AG09309 (cell line): ENCODE measurements at regions not wholly inside any gene's neighbourhood (a gene's known extent, or its start where the extent isn't known, plus 50 kb on each side); places are given as distances from the start of the nearest gene placed in this dataset.

ENCODE experiments used
- DNase-seq: peaks from one replicate; pipeline ENCODE4 v3.0.0-alpha.2; 2010; ENCODE audit warnings: low read depth
- H3K4me3 ChIP-seq: 2 replicates; pipeline ENCODE4 v1.5.1; 2011; ENCODE audit warnings: mild to moderate bottlenecking, low read depth, low read length, moderate library complexity; ENCODE audit not compliant: control insufficient read depth
- CTCF ChIP-seq: IDR thresholded peaks from 2 replicates; pipeline ENCODE4 v1.5.1; 2011; ENCODE audit warnings: mild to moderate bottlenecking, low read depth, low read length, inconsistent platforms; ENCODE audit not compliant: insufficient read depth, control insufficient read depth; ENCODE audit errors: missing control alignments

- TF ChIP-seq CTCF: no peak
These were observed 95.9 kb upstream of the RUNX1 start for GRCh38 chr21:35144978-35145377.

GRCh38 chr21:35142036-35142815 lies 93.1 kb upstream of the RUNX1 start:
- no peak overlapping the region for H3K4me3 ChIP-seq
- DNase-seq: no peak
- TF ChIP-seq CTCF: no peak

More at GRCh38 chr21:35144978-35145377, 95.9 kb upstream of the RUNX1 start:
- H3K4me3 ChIP-seq: no peak overlapping the region
- no peak for DNase-seq

GRCh38 chr21:35139382-35139715 lies 90.2 kb upstream of the RUNX1 start:
- no peak for DNase-seq
- TF ChIP-seq CTCF: no peak
- H3K4me3 ChIP-seq: no peak overlapping the region

GRCh38 chr21:35138665-35139381 lies 89.7 kb upstream of the RUNX1 start:
- no peak for DNase-seq
- no peak for TF ChIP-seq CTCF
- no peak overlapping the region for H3K4me3 ChIP-seq

- no peak for TF ChIP-seq CTCF
- no peak overlapping the region for H3K4me3 ChIP-seq
- no peak for DNase-seq
These were observed 87.6 kb upstream of the RUNX1 start for GRCh38 chr21:35136586-35137219.

- DNase-seq: no peak
- TF ChIP-seq CTCF: no peak
- H3K4me3 ChIP-seq: no peak overlapping the region
These were observed 87.0 kb upstream of the RUNX1 start for GRCh38 chr21:35136106-35136505.
